Esophagus muscularis mucosa (tissue), 4 donors: ENCODE measurements at regions not wholly inside any gene's neighbourhood (a gene's known extent, or its start where the extent isn't known, plus 50 kb on each side); places are given as distances from the start of the nearest gene placed in this dataset.

ENCODE experiments used
- EP300 ChIP-seq: sonication (generic); formaldehyde crosslinking; IDR thresholded peaks from one replicate; pipeline ENCODE4 v1.6.1; 2017; ENCODE audit warnings: antibody characterized with exemption
- POLR2A ChIP-seq: fragments of 450-650 bp; IDR thresholded peaks from one replicate; pipeline ENCODE4 v1.6.1; 2017; ENCODE audit warnings: antibody characterized with exemption, moderate library complexity, mild to moderate bottlenecking, low read depth
- TF ChIP-seq, protein P1 (sequence below), 3 experiments: fragments of 200-600 bp in 2 of 3; fragments of 450-650 bp in 1 of 3; sonication (generic) in 2 of 3; IDR thresholded peaks; one replicate each; pipeline ENCODE4 v1.5.1; 2017 to 2019; ENCODE audit warnings: antibody characterized with exemption in 3 of 3, mild to moderate bottlenecking in 2 of 3, moderate library complexity in 1 of 3

GRCh38 chr13:19321222-19321621, 139.6 kb upstream of the TUBA3C start:
- TF ChIP-seq POLR2A (no peak), EP300 (no peak)
- TF ChIP-seq, protein P1, sequence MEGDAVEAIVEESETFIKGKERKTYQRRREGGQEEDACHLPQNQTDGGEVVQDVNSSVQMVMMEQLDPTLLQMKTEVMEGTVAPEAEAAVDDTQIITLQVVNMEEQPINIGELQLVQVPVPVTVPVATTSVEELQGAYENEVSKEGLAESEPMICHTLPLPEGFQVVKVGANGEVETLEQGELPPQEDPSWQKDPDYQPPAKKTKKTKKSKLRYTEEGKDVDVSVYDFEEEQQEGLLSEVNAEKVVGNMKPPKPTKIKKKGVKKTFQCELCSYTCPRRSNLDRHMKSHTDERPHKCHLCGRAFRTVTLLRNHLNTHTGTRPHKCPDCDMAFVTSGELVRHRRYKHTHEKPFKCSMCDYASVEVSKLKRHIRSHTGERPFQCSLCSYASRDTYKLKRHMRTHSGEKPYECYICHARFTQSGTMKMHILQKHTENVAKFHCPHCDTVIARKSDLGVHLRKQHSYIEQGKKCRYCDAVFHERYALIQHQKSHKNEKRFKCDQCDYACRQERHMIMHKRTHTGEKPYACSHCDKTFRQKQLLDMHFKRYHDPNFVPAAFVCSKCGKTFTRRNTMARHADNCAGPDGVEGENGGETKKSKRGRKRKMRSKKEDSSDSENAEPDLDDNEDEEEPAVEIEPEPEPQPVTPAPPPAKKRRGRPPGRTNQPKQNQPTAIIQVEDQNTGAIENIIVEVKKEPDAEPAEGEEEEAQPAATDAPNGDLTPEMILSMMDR (IDR thresholded peaks at IDR 0.05): no peak
